ENCODE measurements at regions not wholly inside any gene's neighbourhood (a gene's known extent, or its start where the extent isn't known, plus 50 kb on each side); places are given as distances from the start of the nearest gene placed in this dataset.

GRCh38 chr3:103337179-103337845 is 902.5 kb downstream of the ZPLD1 start:
- DNase-seq (ENCODE audit: low read depth in 2 of 2) = no peak

- no peak for DNase-seq (ENCODE audit: low read depth in 2 of 2)
These were observed 906.3 kb downstream of the ZPLD1 start for GRCh38 chr3:103341078-103341606.

GRCh38 chr3:103342205-103342731 is 907.5 kb downstream of the ZPLD1 start:
- no peak for DNase-seq (ENCODE audit: low read depth in 2 of 2)

- no peak for DNase-seq (ENCODE audit: low read depth in 2 of 2)
These were observed 914.9 kb downstream of the ZPLD1 start for GRCh38 chr3:103349760-103350159.

GRCh38 chr3:103365467-103365866 is 930.7 kb downstream of the ZPLD1 start:
- DNase-seq (ENCODE audit: low read depth in 2 of 2) = no peak

- DNase-seq (ENCODE audit: low read depth in 2 of 2) = no peak
These were observed 932.7 kb downstream of the ZPLD1 start for GRCh38 chr3:103367481-103367880.

- DNase-seq (ENCODE audit: low read depth in 2 of 2) = no peak
These were observed 936.6 kb downstream of the ZPLD1 start for GRCh38 chr3:103371411-103371810.

GRCh38 chr3:103372031-103372430 is 937.2 kb downstream of the ZPLD1 start:
- DNase-seq (ENCODE audit: low read depth in 2 of 2) = no peak

GRCh38 chr3:103380391-103380790 is 945.6 kb downstream of the ZPLD1 start:
- no peak for DNase-seq (ENCODE audit: low read depth in 2 of 2)

- DNase-seq (ENCODE audit: low read depth in 2 of 2) = no peak
These were observed 946.7 kb downstream of the ZPLD1 start for GRCh38 chr3:103381296-103382079.

- no peak for DNase-seq (ENCODE audit: low read depth in 2 of 2)
These were observed 951.3 kb downstream of the ZPLD1 start for GRCh38 chr3:103385961-103386656.

- no peak for DNase-seq (ENCODE audit: low read depth in 2 of 2)
These were observed 953.4 kb downstream of the ZPLD1 start for GRCh38 chr3:103388214-103388613.

- no peak for DNase-seq (ENCODE audit: low read depth in 2 of 2)
These were observed 954.5 kb downstream of the ZPLD1 start for GRCh38 chr3:103389356-103389755.

- DNase-seq (ENCODE audit: low read depth in 2 of 2) = no peak
These were observed 958.8 kb downstream of the ZPLD1 start for GRCh38 chr3:103393395-103394186.

- no peak for DNase-seq (ENCODE audit: low read depth in 2 of 2)
These were observed 968.4 kb downstream of the ZPLD1 start for GRCh38 chr3:103403191-103403590.

- no peak for DNase-seq (ENCODE audit: low read depth in 2 of 2)
These were observed 971.6 kb downstream of the ZPLD1 start for GRCh38 chr3:103406320-103406850.

GRCh38 chr3:103410231-103410630 is 975.4 kb downstream of the ZPLD1 start:
- DNase-seq (ENCODE audit: low read depth in 2 of 2) = no peak

- DNase-seq (ENCODE audit: low read depth in 2 of 2) = no peak
These were observed 986.6 kb downstream of the ZPLD1 start for GRCh38 chr3:103421460-103421859.

GRCh38 chr3:103437883-103438282 is 1003.1 kb downstream of the ZPLD1 start:
- DNase-seq (ENCODE audit: low read depth in 2 of 2) = no peak

GRCh38 chr3:103440539-103441203 is 1005.9 kb downstream of the ZPLD1 start:
- no peak for DNase-seq (ENCODE audit: low read depth in 2 of 2)

Data from dermis microvascular lymphatic vessel endothelial cell (primary cell).